IMR-90 (cell line): ENCODE measurements at regions not wholly inside any gene's neighbourhood (a gene's known extent, or its start where the extent isn't known, plus 50 kb on each side); places are given as distances from the start of the nearest gene placed in this dataset.

Source experiments
- ATAC-seq: fragments of 200-7000 bp; cut with Tn5 transposase; 2 replicates; pipeline ENCODE4 v1.9.1; 2020; ENCODE audit warnings: low read depth, mild to moderate bottlenecking, moderate library complexity
- BruUV-seq: library from RNA; stranded (reverse); fragments of 400-500 nt; replicated peaks from 2 replicates; lab custom pipeline; 2021; lab: Mats Ljungman, UMichigan
- CTCF ChIA-PET: fragments of 300-600 bp; formaldehyde crosslinking; extraction: SDS; loops from one replicate; lab custom pipeline; 2021; ENCODE audit warnings: antibody characterized with exemption; lab: Yijun Ruan, JAX
- POLR2A ChIA-PET: fragments of 300-600 bp; sonication (Branson Sonifier 250); formaldehyde crosslinking; loops from one replicate; lab custom pipeline; 2022; ENCODE audit warnings: antibody characterized with exemption; ENCODE audit not compliant: unreplicated experiment; lab: Charles Lee
- DNase-seq: peaks from one replicate; pipeline ENCODE4 v3.0.0; 2013
- H2AFZ ChIP-seq: replicated peaks from 2 replicates; pipeline ENCODE3; 2013; ENCODE audit warnings: low read length, mild to moderate bottlenecking; ENCODE audit not compliant: poor library complexity
- H2AK5ac ChIP-seq: 2 replicates; pipeline ENCODE4 v1.6.1; 2013; ENCODE audit warnings: low read depth, low read length, inconsistent platforms
- H2AK9ac ChIP-seq: replicated peaks from 2 replicates; pipeline ENCODE3; 2013; ENCODE audit warnings: mild to moderate bottlenecking, low read depth, low read length, moderate library complexity; ENCODE audit not compliant: poor library complexity
- H2BK120ac ChIP-seq: 2 replicates; pipeline ENCODE4 v1.6.1; 2013; ENCODE audit warnings: low read depth, low read length, inconsistent platforms
- H2BK15ac ChIP-seq: 3 replicates; pipeline ENCODE4 v1.6.1; 2013; ENCODE audit warnings: low read depth, low read length, inconsistent platforms
- H2BK20ac ChIP-seq: 2 replicates; pipeline ENCODE4 v1.6.1; 2013; ENCODE audit warnings: low read depth, mild to moderate bottlenecking, inconsistent platforms, low read length, moderate library complexity
- H2BK5ac ChIP-seq: 2 replicates; pipeline ENCODE4 v1.6.1; 2013; ENCODE audit warnings: mild to moderate bottlenecking, low read depth, low read length, inconsistent platforms; ENCODE audit not compliant: poor library complexity, severe bottlenecking
- H3K14ac ChIP-seq: replicated peaks from 2 replicates; pipeline ENCODE4 v1.6.1; 2013; ENCODE audit warnings: low read depth, low read length, inconsistent platforms
- H3K18ac ChIP-seq: 2 replicates; pipeline ENCODE4 v1.6.1; 2013; ENCODE audit warnings: low read depth, low read length, control low read depth
- H3K23ac ChIP-seq: 2 replicates; pipeline ENCODE4 v1.6.1; 2013; ENCODE audit warnings: low read depth, low read length, inconsistent platforms
- H3K27ac ChIP-seq: 2 replicates; pipeline ENCODE4 v1.5.1; 2013; ENCODE audit warnings: mild to moderate bottlenecking, control low read depth, low read length; ENCODE audit not compliant: insufficient read depth
- H3K27me3 ChIP-seq: 2 replicates; pipeline ENCODE4 v1.6.1; 2013; ENCODE audit warnings: low read length; ENCODE audit not compliant: control insufficient read depth, insufficient read depth
- H3K36me3 ChIP-seq: 2 replicates; pipeline ENCODE4 v1.6.1; 2013; ENCODE audit warnings: low read length, mixed read lengths; ENCODE audit not compliant: control insufficient read depth, insufficient read depth
- H3K4ac ChIP-seq: 2 replicates; pipeline ENCODE4 v1.6.1; 2013; ENCODE audit warnings: low read depth, low read length, inconsistent platforms
- H3K4me1 ChIP-seq: 2 replicates; pipeline ENCODE4 v1.6.1; 2013; ENCODE audit warnings: low read length, mixed read lengths; ENCODE audit not compliant: control insufficient read depth, insufficient read depth
- H3K4me2 ChIP-seq: 2 replicates; pipeline ENCODE4 v1.6.1; 2013; ENCODE audit warnings: low read depth, mild to moderate bottlenecking, control low read depth, low read length, moderate library complexity
- H3K4me3 ChIP-seq: 2 replicates; pipeline ENCODE4 v1.5.1; 2013; ENCODE audit warnings: low read depth, mild to moderate bottlenecking, control low read depth, low read length, moderate library complexity; ENCODE audit not compliant: insufficient read depth
- H3K56ac ChIP-seq: 2 replicates; pipeline ENCODE4 v1.6.1; 2013; ENCODE audit warnings: low read length, inconsistent platforms; ENCODE audit not compliant: insufficient read depth; ENCODE audit errors: extremely low read depth
- H3K79me1 ChIP-seq, 2 experiments: 2 replicates each; pipeline ENCODE4 v1.6.1; 2013; ENCODE audit warnings: low read length in 2 of 2, inconsistent platforms in 1 of 2, low read depth in 1 of 2
- H3K9ac ChIP-seq: 2 replicates; pipeline ENCODE4 v1.6.1; 2013; ENCODE audit warnings: low read depth, low read length, control low read depth
- H3K9me1 ChIP-seq: 2 replicates; pipeline ENCODE4 v1.6.1; 2013; ENCODE audit warnings: low read length, inconsistent platforms; ENCODE audit not compliant: insufficient read depth
- H3K9me3 ChIP-seq: 2 replicates; pipeline ENCODE4 v1.6.1; 2013; ENCODE audit warnings: low read length; ENCODE audit not compliant: control insufficient read depth, insufficient read depth
- H4K20me1 ChIP-seq: 2 replicates; pipeline ENCODE4 v1.6.1; 2013; ENCODE audit warnings: low read length, inconsistent platforms; ENCODE audit not compliant: insufficient read depth
- H4K5ac ChIP-seq: 2 replicates; pipeline ENCODE4 v1.6.1; 2013; ENCODE audit warnings: mild to moderate bottlenecking, low read depth, low read length, control low read depth
- H4K8ac ChIP-seq, 2 experiments: 2 replicates each; pipeline ENCODE4 v1.6.1; 2013; ENCODE audit warnings: low read depth in 2 of 2, low read length in 2 of 2, control low read depth in 1 of 2, inconsistent platforms in 1 of 2
- H4K91ac ChIP-seq: 2 replicates; pipeline ENCODE4 v1.6.1; 2013; ENCODE audit warnings: low read depth, low read length, inconsistent platforms; ENCODE audit not compliant: insufficient read depth
- RFX5 ChIP-seq: IDR thresholded peaks from 2 replicates; pipeline ENCODE4 v1.8.0; 2012; ENCODE audit warnings: low read depth, mild to moderate bottlenecking, low read length, moderate library complexity
- WGBS, 2 experiments: methylation state at CpG; one replicate each; pipeline versions ENCODE4 v1.1.5 to v1.1.7; 2013; ENCODE audit warnings: missing lambda C conversion rate in 2 of 2; ENCODE audit not compliant: insufficient read length in 1 of 2; ENCODE audit errors: extremely low coverage in 2 of 2; 5-methylcytosine and 5-hydroxymethylcytosine counted together
- dilution Hi-C: fragments of 300-500 bp; cut with HindIII; formaldehyde crosslinking; loops from one replicate; pipeline ENCODE4 v1.14.3; 2018; ENCODE audit warnings: low sequenced_read_pairs; ENCODE audit not compliant: unreplicated experiment
- in situ Hi-C: fragments of 300-500 bp; cut with MboI; formaldehyde crosslinking; loops from 3 replicates; pipeline ENCODE4 v1.14.3; 2019; ENCODE audit warnings: low sequenced_read_pairs, inconsistent platforms, mixed read lengths
- intact Hi-C: fragments of 100-400 bp; cut with micrococcal nuclease; formaldehyde crosslinking; loops from 2 replicates; pipeline ENCODE4 v1.10.0; 2022

DNA sequence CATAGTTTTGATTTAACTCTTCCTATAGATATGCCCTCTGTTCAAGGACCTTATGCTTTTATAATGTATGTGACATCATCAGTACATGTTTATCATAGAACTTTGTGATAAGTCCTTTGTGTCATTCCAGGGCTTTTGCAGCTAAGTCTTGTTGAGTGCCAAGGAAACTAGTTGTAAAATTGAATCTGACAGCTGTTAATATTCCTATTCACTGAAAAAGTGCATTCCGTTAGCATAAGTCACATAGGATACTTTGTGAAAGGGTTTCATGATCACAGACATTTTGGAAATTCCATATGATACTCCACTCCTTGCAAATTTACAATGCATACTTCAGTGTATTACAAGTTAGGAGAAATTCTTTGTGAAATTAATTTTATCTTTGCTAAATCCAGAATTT, 503.4 kb downstream of the CCDC85A start:
- Histone ChIP-seq H3K79me1 (no peaks in the 10 kb centered on the region), H4K8ac (no peak overlapping the region), H3K56ac (no peak overlapping the region), H2AK5ac (no peak overlapping the region), H3K36me3 (no peaks in the 10 kb centered on the region), H2AFZ (no peak overlapping the region), H3K4me3 (no peak overlapping the region), H2BK120ac (no peak overlapping the region), H3K27ac (no peak overlapping the region), H3K23ac (no peak overlapping the region), H2AK9ac (no peak overlapping the region), H2BK5ac (no peak overlapping the region), H4K91ac (no peak overlapping the region), H3K18ac (no peak overlapping the region), H3K9me1 (no peaks in the 10 kb centered on the region), H3K4me1 (no peaks in the 10 kb centered on the region), H3K9me3 (peaks cover 4% of the 10 kb centered on the region; the same call in 1 of the 2 replicates), H2BK15ac (no peak overlapping the region), H3K4me2 (no peak overlapping the region), H4K5ac (no peak overlapping the region), H3K4ac (no peak overlapping the region), H2BK20ac (no peak overlapping the region), H3K14ac (no peak overlapping the region), H3K27me3 (no peaks in the 10 kb centered on the region), H4K20me1 (no peaks in the 10 kb centered on the region), H3K9ac (no peak overlapping the region)
- CTCF ChIA-PET, result no interaction called here
- POLR2A ChIA-PET, result no interaction called here
- intact Hi-C loops (no loop called here), in situ Hi-C loops (no loop called here), dilution Hi-C loops (no loop called here)
- DNase-seq (no peak), ATAC-seq (no peak)
- no TSS peak for BruUV-seq
- no peak for TF ChIP-seq RFX5
- no CpG with 5 or more reads among the region's 1 CpG for WGBS, 2 experiments
